IMR-90 (cell line): ENCODE measurements at regions not wholly inside any gene's neighbourhood (a gene's known extent, or its start where the extent isn't known, plus 50 kb on each side); places are given as distances from the start of the nearest gene placed in this dataset.

Source experiments
- ATAC-seq: fragments of 200-7000 bp; cut with Tn5 transposase; 2 replicates; pipeline ENCODE4 v1.9.1; 2020; ENCODE audit warnings: low read depth, mild to moderate bottlenecking, moderate library complexity
- BruUV-seq: library from RNA; stranded (reverse); fragments of 400-500 nt; replicated peaks from 2 replicates; lab custom pipeline; 2021; lab: Mats Ljungman, UMichigan
- CTCF ChIA-PET: fragments of 300-600 bp; formaldehyde crosslinking; extraction: SDS; loops from one replicate; lab custom pipeline; 2021; ENCODE audit warnings: antibody characterized with exemption; lab: Yijun Ruan, JAX
- POLR2A ChIA-PET: fragments of 300-600 bp; sonication (Branson Sonifier 250); formaldehyde crosslinking; loops from one replicate; lab custom pipeline; 2022; ENCODE audit warnings: antibody characterized with exemption; ENCODE audit not compliant: unreplicated experiment; lab: Charles Lee
- DNase-seq: peaks from one replicate; pipeline ENCODE4 v3.0.0; 2013
- H2AFZ ChIP-seq: replicated peaks from 2 replicates; pipeline ENCODE3; 2013; ENCODE audit warnings: low read length, mild to moderate bottlenecking; ENCODE audit not compliant: poor library complexity
- H2AK5ac ChIP-seq: 2 replicates; pipeline ENCODE4 v1.6.1; 2013; ENCODE audit warnings: low read depth, low read length, inconsistent platforms
- H2AK9ac ChIP-seq: replicated peaks from 2 replicates; pipeline ENCODE3; 2013; ENCODE audit warnings: mild to moderate bottlenecking, low read depth, low read length, moderate library complexity; ENCODE audit not compliant: poor library complexity
- H2BK120ac ChIP-seq: 2 replicates; pipeline ENCODE4 v1.6.1; 2013; ENCODE audit warnings: low read depth, low read length, inconsistent platforms
- H2BK15ac ChIP-seq: 3 replicates; pipeline ENCODE4 v1.6.1; 2013; ENCODE audit warnings: low read depth, low read length, inconsistent platforms
- H2BK20ac ChIP-seq: 2 replicates; pipeline ENCODE4 v1.6.1; 2013; ENCODE audit warnings: low read depth, mild to moderate bottlenecking, inconsistent platforms, low read length, moderate library complexity
- H2BK5ac ChIP-seq: 2 replicates; pipeline ENCODE4 v1.6.1; 2013; ENCODE audit warnings: mild to moderate bottlenecking, low read depth, low read length, inconsistent platforms; ENCODE audit not compliant: poor library complexity, severe bottlenecking
- H3K14ac ChIP-seq: replicated peaks from 2 replicates; pipeline ENCODE4 v1.6.1; 2013; ENCODE audit warnings: low read depth, low read length, inconsistent platforms
- H3K18ac ChIP-seq: 2 replicates; pipeline ENCODE4 v1.6.1; 2013; ENCODE audit warnings: low read depth, low read length, control low read depth
- H3K23ac ChIP-seq: 2 replicates; pipeline ENCODE4 v1.6.1; 2013; ENCODE audit warnings: low read depth, low read length, inconsistent platforms
- H3K27ac ChIP-seq: 2 replicates; pipeline ENCODE4 v1.5.1; 2013; ENCODE audit warnings: mild to moderate bottlenecking, control low read depth, low read length; ENCODE audit not compliant: insufficient read depth
- H3K27me3 ChIP-seq: 2 replicates; pipeline ENCODE4 v1.6.1; 2013; ENCODE audit warnings: low read length; ENCODE audit not compliant: control insufficient read depth, insufficient read depth
- H3K36me3 ChIP-seq: 2 replicates; pipeline ENCODE4 v1.6.1; 2013; ENCODE audit warnings: low read length, mixed read lengths; ENCODE audit not compliant: control insufficient read depth, insufficient read depth
- H3K4ac ChIP-seq: 2 replicates; pipeline ENCODE4 v1.6.1; 2013; ENCODE audit warnings: low read depth, low read length, inconsistent platforms
- H3K4me1 ChIP-seq: 2 replicates; pipeline ENCODE4 v1.6.1; 2013; ENCODE audit warnings: low read length, mixed read lengths; ENCODE audit not compliant: control insufficient read depth, insufficient read depth
- H3K4me2 ChIP-seq: 2 replicates; pipeline ENCODE4 v1.6.1; 2013; ENCODE audit warnings: low read depth, mild to moderate bottlenecking, control low read depth, low read length, moderate library complexity
- H3K4me3 ChIP-seq: 2 replicates; pipeline ENCODE4 v1.5.1; 2013; ENCODE audit warnings: low read depth, mild to moderate bottlenecking, control low read depth, low read length, moderate library complexity; ENCODE audit not compliant: insufficient read depth
- H3K56ac ChIP-seq: 2 replicates; pipeline ENCODE4 v1.6.1; 2013; ENCODE audit warnings: low read length, inconsistent platforms; ENCODE audit not compliant: insufficient read depth; ENCODE audit errors: extremely low read depth
- H3K79me1 ChIP-seq, 2 experiments: 2 replicates each; pipeline ENCODE4 v1.6.1; 2013; ENCODE audit warnings: low read length in 2 of 2, inconsistent platforms in 1 of 2, low read depth in 1 of 2
- H3K9ac ChIP-seq: 2 replicates; pipeline ENCODE4 v1.6.1; 2013; ENCODE audit warnings: low read depth, low read length, control low read depth
- H3K9me1 ChIP-seq: 2 replicates; pipeline ENCODE4 v1.6.1; 2013; ENCODE audit warnings: low read length, inconsistent platforms; ENCODE audit not compliant: insufficient read depth
- H3K9me3 ChIP-seq: 2 replicates; pipeline ENCODE4 v1.6.1; 2013; ENCODE audit warnings: low read length; ENCODE audit not compliant: control insufficient read depth, insufficient read depth
- H4K20me1 ChIP-seq: 2 replicates; pipeline ENCODE4 v1.6.1; 2013; ENCODE audit warnings: low read length, inconsistent platforms; ENCODE audit not compliant: insufficient read depth
- H4K5ac ChIP-seq: 2 replicates; pipeline ENCODE4 v1.6.1; 2013; ENCODE audit warnings: mild to moderate bottlenecking, low read depth, low read length, control low read depth
- H4K8ac ChIP-seq, 2 experiments: 2 replicates each; pipeline ENCODE4 v1.6.1; 2013; ENCODE audit warnings: low read depth in 2 of 2, low read length in 2 of 2, control low read depth in 1 of 2, inconsistent platforms in 1 of 2
- H4K91ac ChIP-seq: 2 replicates; pipeline ENCODE4 v1.6.1; 2013; ENCODE audit warnings: low read depth, low read length, inconsistent platforms; ENCODE audit not compliant: insufficient read depth
- BHLHE40 ChIP-seq: fragments of 150-350 bp; IDR thresholded peaks from 2 replicates; pipeline ENCODE4 v1.6.1; 2016; ENCODE audit warnings: mild to moderate bottlenecking, low read depth, low read length
- CEBPB ChIP-seq: IDR thresholded peaks from 2 replicates; pipeline ENCODE4 v1.6.1; 2012; ENCODE audit warnings: low read depth, low read length, improper control_type of control experiment
- CHD1 ChIP-seq: IDR thresholded peaks from 2 replicates; pipeline ENCODE4 v1.6.1; 2012; ENCODE audit warnings: low read depth, low read length, improper control_type of control experiment
- FOS ChIP-seq: fragments of 150-350 bp; IDR thresholded peaks from 2 replicates; pipeline ENCODE4 v1.6.1; 2016; ENCODE audit warnings: low read depth, low read length
- MAFK ChIP-seq: IDR thresholded peaks from 2 replicates; pipeline ENCODE4 v1.6.1; 2012; ENCODE audit warnings: low read depth, low read length, improper control_type of control experiment
- MAZ ChIP-seq: IDR thresholded peaks from 2 replicates; pipeline ENCODE4 v1.6.1; 2012; ENCODE audit warnings: low read depth, mild to moderate bottlenecking, low read length, improper control_type of control experiment, moderate library complexity, borderline replicate concordance
- MXI1 ChIP-seq: IDR thresholded peaks from 2 replicates; pipeline ENCODE4 v1.6.1; 2012; ENCODE audit warnings: low read depth, mild to moderate bottlenecking, low read length, moderate library complexity, borderline replicate concordance
- NFE2L2 ChIP-seq: fragments of 150-350 bp; IDR thresholded peaks from 2 replicates; pipeline ENCODE4 v1.6.1; 2016; ENCODE audit warnings: low read depth, mild to moderate bottlenecking, low read length
- POLR2A ChIP-seq: IDR thresholded peaks from 2 replicates; pipeline ENCODE4 v1.6.1; 2012; ENCODE audit warnings: mild to moderate bottlenecking, low read depth, low read length
- RAD21 ChIP-seq: IDR thresholded peaks from 2 replicates; pipeline ENCODE4 v1.6.1; 2012; ENCODE audit warnings: low read length, improper control_type of control experiment
- RCOR1 ChIP-seq: IDR thresholded peaks from 2 replicates; pipeline ENCODE4 v1.6.1; 2012; ENCODE audit warnings: mild to moderate bottlenecking, low read length, improper control_type of control experiment; ENCODE audit not compliant: insufficient replicate concordance
- RFX5 ChIP-seq: IDR thresholded peaks from 2 replicates; pipeline ENCODE4 v1.8.0; 2012; ENCODE audit warnings: low read depth, mild to moderate bottlenecking, low read length, moderate library complexity
- SMC3 ChIP-seq: fragments of 150-350 bp; IDR thresholded peaks from 2 replicates; pipeline ENCODE4 v1.6.1; 2016; ENCODE audit warnings: low read depth, mild to moderate bottlenecking, antibody characterized with exemption, low read length, moderate library complexity
- WGBS, 2 experiments: methylation state at CpG; one replicate each; pipeline versions ENCODE4 v1.1.5 to v1.1.7; 2013; ENCODE audit warnings: missing lambda C conversion rate in 2 of 2; ENCODE audit not compliant: insufficient read length in 1 of 2; ENCODE audit errors: extremely low coverage in 2 of 2; 5-methylcytosine and 5-hydroxymethylcytosine counted together
- dilution Hi-C: fragments of 300-500 bp; cut with HindIII; formaldehyde crosslinking; loops from one replicate; pipeline ENCODE4 v1.14.3; 2018; ENCODE audit warnings: low sequenced_read_pairs; ENCODE audit not compliant: unreplicated experiment
- in situ Hi-C: fragments of 300-500 bp; cut with MboI; formaldehyde crosslinking; loops from 3 replicates; pipeline ENCODE4 v1.14.3; 2019; ENCODE audit warnings: low sequenced_read_pairs, inconsistent platforms, mixed read lengths
- intact Hi-C: fragments of 100-400 bp; cut with micrococcal nuclease; formaldehyde crosslinking; loops from 2 replicates; pipeline ENCODE4 v1.10.0; 2022
- TF ChIP-seq, protein P1 (sequence below): fragments of 150-350 bp; IDR thresholded peaks from 2 replicates; pipeline ENCODE4 v1.6.1; 2017; ENCODE audit warnings: mild to moderate bottlenecking, antibody characterized with exemption, low read length, low read depth
- TF ChIP-seq, protein P2 (sequence below): fragments of 150-350 bp; IDR thresholded peaks from 2 replicates; pipeline ENCODE4 v1.6.1; 2016; ENCODE audit warnings: low read depth, mild to moderate bottlenecking, low read length, moderate library complexity, borderline replicate concordance
- TF ChIP-seq, protein P3 (sequence below): conservative IDR thresholded peaks from 2 replicates; pipeline ENCODE4 v1.5.1; 2012; ENCODE audit warnings: mild to moderate bottlenecking, low read depth, low read length, improper control_type of control experiment

DNA sequence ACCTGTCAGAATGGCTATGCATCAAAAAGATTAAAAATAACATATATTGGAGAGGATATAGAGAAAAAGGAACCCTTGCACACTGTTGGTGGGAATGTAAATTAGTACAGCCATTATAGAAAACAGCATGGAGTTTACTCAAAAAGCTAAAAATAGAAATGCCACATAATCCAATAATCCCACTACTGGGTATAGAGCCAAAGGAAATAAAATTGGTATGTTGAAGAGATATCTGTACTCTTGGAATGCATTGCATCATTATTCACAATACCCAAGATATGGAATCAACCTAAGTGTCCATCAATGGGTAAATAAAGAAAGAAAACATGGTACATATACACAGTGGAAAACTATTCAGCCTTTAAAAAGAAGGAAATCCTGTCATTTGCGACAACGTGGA is 77.2 kb downstream of the C1D start:
- no peak overlapping the region for H3K4me3 ChIP-seq
- no peak for DNase-seq
- dilution Hi-C loops (no loop called here), in situ Hi-C loops (no loop called here), intact Hi-C loops (no loop called here)
- H4K8ac ChIP-seq: no peak overlapping the region
- no peak overlapping the region for H2AFZ ChIP-seq
- no peaks in the 10 kb centered on the region for H3K9me1 ChIP-seq
- CTCF ChIA-PET: no interaction called here
- H3K9ac ChIP-seq: no peak overlapping the region
- H4K20me1 ChIP-seq: no peaks in the 10 kb centered on the region
- H2AK9ac ChIP-seq: no peak overlapping the region
- POLR2A ChIA-PET: no interaction called here
- no peak overlapping the region for H4K91ac ChIP-seq
- no peak overlapping the region for H4K5ac ChIP-seq
- H2AK5ac ChIP-seq: no peak overlapping the region
- no peak overlapping the region for H3K4me2 ChIP-seq
- H2BK5ac ChIP-seq: no peak overlapping the region
- no peaks in the 10 kb centered on the region for H3K79me1 ChIP-seq
- H3K56ac ChIP-seq: no peak overlapping the region
- TF ChIP-seq FOS (no peak), CHD1 (no peak), CEBPB (no peak), NFE2L2 (no peak), SMC3 (no peak), POLR2A (no peak), RFX5 (no peak), MAFK (no peak), RCOR1 (no peak), MXI1 (no peak), BHLHE40 (no peak), RAD21 (no peak), MAZ (no peak)
- TF ChIP-seq, protein P1, sequence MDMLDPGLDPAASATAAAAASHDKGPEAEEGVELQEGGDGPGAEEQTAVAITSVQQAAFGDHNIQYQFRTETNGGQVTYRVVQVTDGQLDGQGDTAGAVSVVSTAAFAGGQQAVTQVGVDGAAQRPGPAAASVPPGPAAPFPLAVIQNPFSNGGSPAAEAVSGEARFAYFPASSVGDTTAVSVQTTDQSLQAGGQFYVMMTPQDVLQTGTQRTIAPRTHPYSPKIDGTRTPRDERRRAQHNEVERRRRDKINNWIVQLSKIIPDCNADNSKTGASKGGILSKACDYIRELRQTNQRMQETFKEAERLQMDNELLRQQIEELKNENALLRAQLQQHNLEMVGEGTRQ: no peak
- TF ChIP-seq, protein P2, sequence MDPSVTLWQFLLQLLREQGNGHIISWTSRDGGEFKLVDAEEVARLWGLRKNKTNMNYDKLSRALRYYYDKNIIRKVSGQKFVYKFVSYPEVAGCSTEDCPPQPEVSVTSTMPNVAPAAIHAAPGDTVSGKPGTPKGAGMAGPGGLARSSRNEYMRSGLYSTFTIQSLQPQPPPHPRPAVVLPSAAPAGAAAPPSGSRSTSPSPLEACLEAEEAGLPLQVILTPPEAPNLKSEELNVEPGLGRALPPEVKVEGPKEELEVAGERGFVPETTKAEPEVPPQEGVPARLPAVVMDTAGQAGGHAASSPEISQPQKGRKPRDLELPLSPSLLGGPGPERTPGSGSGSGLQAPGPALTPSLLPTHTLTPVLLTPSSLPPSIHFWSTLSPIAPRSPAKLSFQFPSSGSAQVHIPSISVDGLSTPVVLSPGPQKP: no peak
- TF ChIP-seq, protein P3, sequence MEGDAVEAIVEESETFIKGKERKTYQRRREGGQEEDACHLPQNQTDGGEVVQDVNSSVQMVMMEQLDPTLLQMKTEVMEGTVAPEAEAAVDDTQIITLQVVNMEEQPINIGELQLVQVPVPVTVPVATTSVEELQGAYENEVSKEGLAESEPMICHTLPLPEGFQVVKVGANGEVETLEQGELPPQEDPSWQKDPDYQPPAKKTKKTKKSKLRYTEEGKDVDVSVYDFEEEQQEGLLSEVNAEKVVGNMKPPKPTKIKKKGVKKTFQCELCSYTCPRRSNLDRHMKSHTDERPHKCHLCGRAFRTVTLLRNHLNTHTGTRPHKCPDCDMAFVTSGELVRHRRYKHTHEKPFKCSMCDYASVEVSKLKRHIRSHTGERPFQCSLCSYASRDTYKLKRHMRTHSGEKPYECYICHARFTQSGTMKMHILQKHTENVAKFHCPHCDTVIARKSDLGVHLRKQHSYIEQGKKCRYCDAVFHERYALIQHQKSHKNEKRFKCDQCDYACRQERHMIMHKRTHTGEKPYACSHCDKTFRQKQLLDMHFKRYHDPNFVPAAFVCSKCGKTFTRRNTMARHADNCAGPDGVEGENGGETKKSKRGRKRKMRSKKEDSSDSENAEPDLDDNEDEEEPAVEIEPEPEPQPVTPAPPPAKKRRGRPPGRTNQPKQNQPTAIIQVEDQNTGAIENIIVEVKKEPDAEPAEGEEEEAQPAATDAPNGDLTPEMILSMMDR: no peak
- H2BK15ac ChIP-seq: no peak overlapping the region
- no peak overlapping the region for H2BK20ac ChIP-seq
- no peak overlapping the region for H3K18ac ChIP-seq
- no peaks in the 10 kb centered on the region; the same call in 1 of the 2 replicates for H3K4me1 ChIP-seq
- no peak overlapping the region for H3K23ac ChIP-seq
- H3K9me3 ChIP-seq: no peaks in the 10 kb centered on the region; the same call in 1 of the 2 replicates
- WGBS, 2 experiments: no CpG with 5 or more reads among the region's 2 CpGs
- H3K27ac ChIP-seq: no peak overlapping the region
- ATAC-seq: no peak
- H3K4ac ChIP-seq: no peak overlapping the region
- H3K14ac ChIP-seq: no peak overlapping the region
- H3K36me3 ChIP-seq: no peaks in the 10 kb centered on the region
- BruUV-seq: no TSS peak
- peaks cover 6% of the 10 kb centered on the region for H3K27me3 ChIP-seq
- H2BK120ac ChIP-seq: no peak overlapping the region
